GM12801 (cell line): ENCODE measurements at regions not wholly inside any gene's neighbourhood (a gene's known extent, or its start where the extent isn't known, plus 50 kb on each side); places are given as distances from the start of the nearest gene placed in this dataset.

Experiments used
- TF ChIP-seq, protein P1 (sequence below): IDR thresholded peaks from one replicate; pipeline ENCODE4 v1.5.1; 2011; ENCODE audit warnings: control low read depth; ENCODE audit not compliant: insufficient read length; ENCODE audit errors: extremely low read depth

DNA sequence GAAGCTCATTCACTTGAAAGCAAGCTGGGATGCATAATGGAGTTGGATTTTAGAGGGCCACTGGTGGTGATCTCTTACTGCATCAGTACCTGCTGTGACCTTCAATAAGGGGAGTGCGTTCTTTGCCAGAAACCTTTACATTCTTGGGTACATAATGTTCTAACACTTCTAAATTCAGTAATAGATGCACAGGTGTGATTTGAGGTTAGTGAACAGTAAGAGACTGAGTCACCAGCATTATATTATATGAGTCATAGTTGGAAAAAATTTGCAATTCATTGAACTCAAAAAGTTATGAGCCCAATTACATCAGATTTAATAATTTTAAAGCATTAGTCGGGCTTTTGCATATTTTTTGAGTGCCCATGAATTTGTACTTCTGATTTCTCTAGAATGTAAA is 803.3 kb downstream of the ADCYAP1 start:
- TF ChIP-seq, protein P1, sequence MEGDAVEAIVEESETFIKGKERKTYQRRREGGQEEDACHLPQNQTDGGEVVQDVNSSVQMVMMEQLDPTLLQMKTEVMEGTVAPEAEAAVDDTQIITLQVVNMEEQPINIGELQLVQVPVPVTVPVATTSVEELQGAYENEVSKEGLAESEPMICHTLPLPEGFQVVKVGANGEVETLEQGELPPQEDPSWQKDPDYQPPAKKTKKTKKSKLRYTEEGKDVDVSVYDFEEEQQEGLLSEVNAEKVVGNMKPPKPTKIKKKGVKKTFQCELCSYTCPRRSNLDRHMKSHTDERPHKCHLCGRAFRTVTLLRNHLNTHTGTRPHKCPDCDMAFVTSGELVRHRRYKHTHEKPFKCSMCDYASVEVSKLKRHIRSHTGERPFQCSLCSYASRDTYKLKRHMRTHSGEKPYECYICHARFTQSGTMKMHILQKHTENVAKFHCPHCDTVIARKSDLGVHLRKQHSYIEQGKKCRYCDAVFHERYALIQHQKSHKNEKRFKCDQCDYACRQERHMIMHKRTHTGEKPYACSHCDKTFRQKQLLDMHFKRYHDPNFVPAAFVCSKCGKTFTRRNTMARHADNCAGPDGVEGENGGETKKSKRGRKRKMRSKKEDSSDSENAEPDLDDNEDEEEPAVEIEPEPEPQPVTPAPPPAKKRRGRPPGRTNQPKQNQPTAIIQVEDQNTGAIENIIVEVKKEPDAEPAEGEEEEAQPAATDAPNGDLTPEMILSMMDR: no peak

DNA sequence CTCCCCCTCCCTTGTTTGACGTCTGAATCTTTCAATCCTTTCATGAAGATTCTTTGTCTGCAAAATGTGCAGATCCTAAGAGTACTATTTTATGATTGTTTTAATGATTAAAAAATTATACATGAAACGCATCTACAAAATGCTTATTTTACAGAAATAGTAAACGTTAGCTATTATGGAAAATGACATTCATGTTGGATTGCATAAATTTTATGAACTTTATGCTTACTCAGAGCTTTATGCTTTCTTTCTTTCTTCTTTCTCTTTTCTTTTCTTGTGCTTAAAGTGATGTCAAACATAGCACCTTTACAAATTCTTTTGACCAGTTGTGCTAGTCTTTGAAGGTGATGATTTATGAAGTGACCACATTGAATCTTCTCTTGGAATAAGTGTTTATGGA is 805.4 kb downstream of the ADCYAP1 start:
- TF ChIP-seq, protein P1: no peak

DNA sequence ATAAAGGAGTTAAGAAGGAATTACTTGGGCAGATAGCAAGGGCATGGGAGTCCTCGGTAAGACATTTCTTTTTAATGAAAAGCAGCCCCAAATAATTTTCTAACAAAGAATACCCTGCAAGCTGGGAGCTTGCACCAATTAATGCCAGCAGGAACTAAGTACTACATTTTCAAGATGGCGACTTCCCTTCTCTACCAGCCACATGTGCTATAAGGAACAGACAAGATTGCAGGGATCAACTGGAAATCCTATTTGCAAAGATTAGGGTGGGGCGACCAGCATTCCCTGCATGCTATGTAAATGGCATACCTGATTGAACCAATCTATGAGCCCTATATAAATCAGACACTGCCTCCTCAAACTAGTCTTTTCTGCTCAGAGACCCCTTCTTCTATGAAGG is 827.5 kb downstream of the ADCYAP1 start:
- TF ChIP-seq, protein P1: no peak

DNA sequence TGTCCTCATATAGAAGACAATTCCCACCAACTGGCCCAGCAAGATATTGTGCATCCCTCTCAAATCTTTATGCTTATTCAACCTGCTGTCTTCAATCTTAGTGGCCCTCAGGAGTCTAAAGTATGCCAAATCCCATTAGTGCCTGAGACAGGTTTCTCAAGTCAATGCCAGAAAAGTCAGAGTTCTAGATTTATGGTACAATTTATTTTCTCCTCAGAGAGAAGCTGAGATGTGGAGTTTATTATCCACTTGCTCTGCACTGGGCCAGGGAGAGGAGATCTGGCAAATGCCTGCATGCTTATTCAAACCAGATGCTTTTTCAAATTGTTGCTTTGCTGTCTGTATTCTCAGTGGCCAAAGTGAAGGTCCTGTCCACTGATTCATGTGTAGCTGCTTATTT is 825.2 kb downstream of the METTL4 start:
- TF ChIP-seq, protein P1: no peak

DNA sequence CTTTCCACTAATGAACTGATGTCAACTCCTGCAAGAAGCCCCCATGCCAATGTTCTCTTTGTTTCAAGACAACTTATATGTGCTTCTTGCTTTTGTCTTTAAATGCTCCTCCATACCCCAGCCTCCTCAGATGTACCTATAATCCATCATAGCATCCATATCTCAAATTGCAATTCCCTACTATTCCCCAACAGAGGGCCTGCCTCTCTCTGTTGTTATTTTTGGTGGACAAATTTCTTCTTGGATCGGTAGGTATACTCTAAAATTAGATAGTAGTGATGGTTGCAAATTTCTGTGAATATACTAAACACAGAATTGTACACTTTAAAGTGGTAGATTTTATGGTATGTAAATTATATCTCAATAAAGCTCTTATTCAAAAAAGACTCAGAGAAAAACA is 820.1 kb downstream of the METTL4 start:
- TF ChIP-seq, protein P1: no peak

DNA sequence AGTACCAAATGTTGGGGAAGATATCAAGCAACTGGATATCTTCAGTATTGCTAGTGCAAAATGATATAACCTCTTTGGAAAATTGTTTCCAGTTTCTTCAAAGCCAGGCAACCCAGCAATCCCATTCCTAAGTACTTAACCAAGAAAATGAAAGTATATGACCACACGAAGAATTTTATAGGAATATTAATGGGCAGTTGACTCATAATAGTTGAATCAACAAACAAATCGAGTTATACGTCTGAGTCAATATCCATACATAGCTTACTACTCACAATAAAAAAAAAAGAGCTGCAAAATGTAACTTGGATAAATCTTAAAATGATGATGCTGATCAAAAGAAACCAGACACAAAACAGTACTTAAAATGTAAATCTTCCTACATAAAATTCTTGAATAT is 810.4 kb downstream of the METTL4 start:
- TF ChIP-seq, protein P1: no peak

DNA sequence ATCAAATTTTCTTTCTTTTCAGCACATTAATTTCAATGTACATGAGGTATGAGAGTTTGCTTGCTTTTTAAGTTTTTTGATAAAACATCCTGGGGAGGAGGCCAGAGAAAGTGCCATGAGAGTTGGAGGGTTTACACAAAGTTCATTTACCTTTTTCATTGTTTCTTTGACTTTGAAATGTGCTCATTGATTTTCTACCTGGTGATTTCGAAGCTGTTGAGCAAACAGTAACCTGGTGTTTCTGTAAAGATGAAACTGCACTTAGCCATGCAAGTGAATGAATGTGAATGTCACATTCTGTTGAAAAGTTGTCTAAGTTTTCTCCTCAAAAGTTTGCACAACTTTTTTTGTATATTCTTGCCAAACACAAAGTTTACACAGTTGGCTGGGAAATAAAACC is 797.0 kb downstream of the METTL4 start:
- TF ChIP-seq, protein P1: no peak

DNA sequence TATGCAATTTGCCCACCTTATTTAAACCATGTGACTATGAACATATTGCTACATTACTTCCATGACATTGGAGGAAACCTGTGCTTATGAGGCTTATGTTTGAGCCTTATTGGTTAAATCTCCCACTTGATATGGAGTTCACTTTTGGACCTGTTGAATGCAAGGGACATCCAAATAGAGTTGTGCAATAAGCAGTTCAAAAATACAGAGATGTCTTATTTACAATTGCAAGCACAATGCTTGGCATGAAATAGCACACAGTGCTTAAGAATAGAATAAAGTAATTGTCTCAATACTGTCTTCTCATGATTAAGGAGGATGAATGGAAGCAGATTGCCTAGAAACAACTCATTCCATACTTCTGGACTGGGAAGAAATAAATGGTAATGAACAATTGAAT is 793.5 kb downstream of the METTL4 start:
- TF ChIP-seq, protein P1: no peak
